ENCODE measurements at regions not wholly inside any gene's neighbourhood (a gene's known extent, or its start where the extent isn't known, plus 50 kb on each side); places are given as distances from the start of the nearest gene placed in this dataset.

DNA sequence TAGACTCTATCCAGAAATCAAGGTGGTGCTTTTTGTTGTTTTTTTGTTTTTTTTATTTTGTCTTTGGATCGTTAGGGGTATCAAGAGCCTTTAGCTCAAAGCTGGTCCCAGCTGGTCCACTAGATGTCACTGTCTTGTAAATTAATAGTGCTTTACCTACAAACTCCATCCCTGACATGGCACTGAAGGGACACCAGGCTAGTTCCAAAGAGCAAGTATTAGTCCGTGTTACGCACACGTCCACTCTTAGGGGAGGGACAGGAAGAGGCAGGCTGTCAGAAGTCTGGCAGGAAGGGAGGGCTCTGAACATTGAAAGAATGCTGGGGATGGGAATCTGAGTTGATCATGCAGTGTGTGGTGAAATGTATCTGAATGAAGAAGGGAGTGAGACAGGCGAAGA is 85.9 kb upstream of the CCBE1 start:
- TF ChIP-seq, protein P1, sequence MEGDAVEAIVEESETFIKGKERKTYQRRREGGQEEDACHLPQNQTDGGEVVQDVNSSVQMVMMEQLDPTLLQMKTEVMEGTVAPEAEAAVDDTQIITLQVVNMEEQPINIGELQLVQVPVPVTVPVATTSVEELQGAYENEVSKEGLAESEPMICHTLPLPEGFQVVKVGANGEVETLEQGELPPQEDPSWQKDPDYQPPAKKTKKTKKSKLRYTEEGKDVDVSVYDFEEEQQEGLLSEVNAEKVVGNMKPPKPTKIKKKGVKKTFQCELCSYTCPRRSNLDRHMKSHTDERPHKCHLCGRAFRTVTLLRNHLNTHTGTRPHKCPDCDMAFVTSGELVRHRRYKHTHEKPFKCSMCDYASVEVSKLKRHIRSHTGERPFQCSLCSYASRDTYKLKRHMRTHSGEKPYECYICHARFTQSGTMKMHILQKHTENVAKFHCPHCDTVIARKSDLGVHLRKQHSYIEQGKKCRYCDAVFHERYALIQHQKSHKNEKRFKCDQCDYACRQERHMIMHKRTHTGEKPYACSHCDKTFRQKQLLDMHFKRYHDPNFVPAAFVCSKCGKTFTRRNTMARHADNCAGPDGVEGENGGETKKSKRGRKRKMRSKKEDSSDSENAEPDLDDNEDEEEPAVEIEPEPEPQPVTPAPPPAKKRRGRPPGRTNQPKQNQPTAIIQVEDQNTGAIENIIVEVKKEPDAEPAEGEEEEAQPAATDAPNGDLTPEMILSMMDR (IDR thresholded peaks at IDR 0.05): peak in 2 of 4 experiments; percentile 10 to 28
- TF ChIP-seq POLR2AphosphoS5 (IDR thresholded peaks at IDR 0.05) (no peak), POLR2A (IDR thresholded peaks at IDR 0.05) (no peak)
